IMR-90 (cell line): ENCODE measurements at regions not wholly inside any gene's neighbourhood (a gene's known extent, or its start where the extent isn't known, plus 50 kb on each side); places are given as distances from the start of the nearest gene placed in this dataset.

ENCODE experiments used
- ATAC-seq: fragments of 200-7000 bp; cut with Tn5 transposase; 2 replicates; pipeline ENCODE4 v1.9.1; 2020; ENCODE audit warnings: low read depth, mild to moderate bottlenecking, moderate library complexity
- BruUV-seq: library from RNA; stranded (reverse); fragments of 400-500 nt; replicated peaks from 2 replicates; lab custom pipeline; 2021; lab: Mats Ljungman, UMichigan
- CTCF ChIA-PET: fragments of 300-600 bp; formaldehyde crosslinking; extraction: SDS; loops from one replicate; lab custom pipeline; 2021; ENCODE audit warnings: antibody characterized with exemption; lab: Yijun Ruan, JAX
- POLR2A ChIA-PET: fragments of 300-600 bp; sonication (Branson Sonifier 250); formaldehyde crosslinking; loops from one replicate; lab custom pipeline; 2022; ENCODE audit warnings: antibody characterized with exemption; ENCODE audit not compliant: unreplicated experiment; lab: Charles Lee
- DNase-seq: peaks from one replicate; pipeline ENCODE4 v3.0.0; 2013
- H2AFZ ChIP-seq: replicated peaks from 2 replicates; pipeline ENCODE3; 2013; ENCODE audit warnings: low read length, mild to moderate bottlenecking; ENCODE audit not compliant: poor library complexity
- H2AK5ac ChIP-seq: 2 replicates; pipeline ENCODE4 v1.6.1; 2013; ENCODE audit warnings: low read depth, low read length, inconsistent platforms
- H2AK9ac ChIP-seq: replicated peaks from 2 replicates; pipeline ENCODE3; 2013; ENCODE audit warnings: mild to moderate bottlenecking, low read depth, low read length, moderate library complexity; ENCODE audit not compliant: poor library complexity
- H2BK120ac ChIP-seq: 2 replicates; pipeline ENCODE4 v1.6.1; 2013; ENCODE audit warnings: low read depth, low read length, inconsistent platforms
- H2BK15ac ChIP-seq: 3 replicates; pipeline ENCODE4 v1.6.1; 2013; ENCODE audit warnings: low read depth, low read length, inconsistent platforms
- H2BK20ac ChIP-seq: 2 replicates; pipeline ENCODE4 v1.6.1; 2013; ENCODE audit warnings: low read depth, mild to moderate bottlenecking, inconsistent platforms, low read length, moderate library complexity
- H2BK5ac ChIP-seq: 2 replicates; pipeline ENCODE4 v1.6.1; 2013; ENCODE audit warnings: mild to moderate bottlenecking, low read depth, low read length, inconsistent platforms; ENCODE audit not compliant: poor library complexity, severe bottlenecking
- H3K14ac ChIP-seq: replicated peaks from 2 replicates; pipeline ENCODE4 v1.6.1; 2013; ENCODE audit warnings: low read depth, low read length, inconsistent platforms
- H3K18ac ChIP-seq: 2 replicates; pipeline ENCODE4 v1.6.1; 2013; ENCODE audit warnings: low read depth, low read length, control low read depth
- H3K23ac ChIP-seq: 2 replicates; pipeline ENCODE4 v1.6.1; 2013; ENCODE audit warnings: low read depth, low read length, inconsistent platforms
- H3K27ac ChIP-seq: 2 replicates; pipeline ENCODE4 v1.5.1; 2013; ENCODE audit warnings: mild to moderate bottlenecking, control low read depth, low read length; ENCODE audit not compliant: insufficient read depth
- H3K27me3 ChIP-seq: 2 replicates; pipeline ENCODE4 v1.6.1; 2013; ENCODE audit warnings: low read length; ENCODE audit not compliant: control insufficient read depth, insufficient read depth
- H3K36me3 ChIP-seq: 2 replicates; pipeline ENCODE4 v1.6.1; 2013; ENCODE audit warnings: low read length, mixed read lengths; ENCODE audit not compliant: control insufficient read depth, insufficient read depth
- H3K4ac ChIP-seq: 2 replicates; pipeline ENCODE4 v1.6.1; 2013; ENCODE audit warnings: low read depth, low read length, inconsistent platforms
- H3K4me1 ChIP-seq: 2 replicates; pipeline ENCODE4 v1.6.1; 2013; ENCODE audit warnings: low read length, mixed read lengths; ENCODE audit not compliant: control insufficient read depth, insufficient read depth
- H3K4me2 ChIP-seq: 2 replicates; pipeline ENCODE4 v1.6.1; 2013; ENCODE audit warnings: low read depth, mild to moderate bottlenecking, control low read depth, low read length, moderate library complexity
- H3K4me3 ChIP-seq: 2 replicates; pipeline ENCODE4 v1.5.1; 2013; ENCODE audit warnings: low read depth, mild to moderate bottlenecking, control low read depth, low read length, moderate library complexity; ENCODE audit not compliant: insufficient read depth
- H3K56ac ChIP-seq: 2 replicates; pipeline ENCODE4 v1.6.1; 2013; ENCODE audit warnings: low read length, inconsistent platforms; ENCODE audit not compliant: insufficient read depth; ENCODE audit errors: extremely low read depth
- H3K79me1 ChIP-seq, 2 experiments: 2 replicates each; pipeline ENCODE4 v1.6.1; 2013; ENCODE audit warnings: low read length in 2 of 2, inconsistent platforms in 1 of 2, low read depth in 1 of 2
- H3K9ac ChIP-seq: 2 replicates; pipeline ENCODE4 v1.6.1; 2013; ENCODE audit warnings: low read depth, low read length, control low read depth
- H3K9me1 ChIP-seq: 2 replicates; pipeline ENCODE4 v1.6.1; 2013; ENCODE audit warnings: low read length, inconsistent platforms; ENCODE audit not compliant: insufficient read depth
- H3K9me3 ChIP-seq: 2 replicates; pipeline ENCODE4 v1.6.1; 2013; ENCODE audit warnings: low read length; ENCODE audit not compliant: control insufficient read depth, insufficient read depth
- H4K20me1 ChIP-seq: 2 replicates; pipeline ENCODE4 v1.6.1; 2013; ENCODE audit warnings: low read length, inconsistent platforms; ENCODE audit not compliant: insufficient read depth
- H4K5ac ChIP-seq: 2 replicates; pipeline ENCODE4 v1.6.1; 2013; ENCODE audit warnings: mild to moderate bottlenecking, low read depth, low read length, control low read depth
- H4K8ac ChIP-seq, 2 experiments: 2 replicates each; pipeline ENCODE4 v1.6.1; 2013; ENCODE audit warnings: low read depth in 2 of 2, low read length in 2 of 2, control low read depth in 1 of 2, inconsistent platforms in 1 of 2
- H4K91ac ChIP-seq: 2 replicates; pipeline ENCODE4 v1.6.1; 2013; ENCODE audit warnings: low read depth, low read length, inconsistent platforms; ENCODE audit not compliant: insufficient read depth
- BHLHE40 ChIP-seq: fragments of 150-350 bp; IDR thresholded peaks from 2 replicates; pipeline ENCODE4 v1.6.1; 2016; ENCODE audit warnings: mild to moderate bottlenecking, low read depth, low read length
- CEBPB ChIP-seq: IDR thresholded peaks from 2 replicates; pipeline ENCODE4 v1.6.1; 2012; ENCODE audit warnings: low read depth, low read length, improper control_type of control experiment
- CHD1 ChIP-seq: IDR thresholded peaks from 2 replicates; pipeline ENCODE4 v1.6.1; 2012; ENCODE audit warnings: low read depth, low read length, improper control_type of control experiment
- FOS ChIP-seq: fragments of 150-350 bp; IDR thresholded peaks from 2 replicates; pipeline ENCODE4 v1.6.1; 2016; ENCODE audit warnings: low read depth, low read length
- MAFK ChIP-seq: IDR thresholded peaks from 2 replicates; pipeline ENCODE4 v1.6.1; 2012; ENCODE audit warnings: low read depth, low read length, improper control_type of control experiment
- MAZ ChIP-seq: IDR thresholded peaks from 2 replicates; pipeline ENCODE4 v1.6.1; 2012; ENCODE audit warnings: low read depth, mild to moderate bottlenecking, low read length, improper control_type of control experiment, moderate library complexity, borderline replicate concordance
- MXI1 ChIP-seq: IDR thresholded peaks from 2 replicates; pipeline ENCODE4 v1.6.1; 2012; ENCODE audit warnings: low read depth, mild to moderate bottlenecking, low read length, moderate library complexity, borderline replicate concordance
- NFE2L2 ChIP-seq: fragments of 150-350 bp; IDR thresholded peaks from 2 replicates; pipeline ENCODE4 v1.6.1; 2016; ENCODE audit warnings: low read depth, mild to moderate bottlenecking, low read length
- POLR2A ChIP-seq: IDR thresholded peaks from 2 replicates; pipeline ENCODE4 v1.6.1; 2012; ENCODE audit warnings: mild to moderate bottlenecking, low read depth, low read length
- RAD21 ChIP-seq: IDR thresholded peaks from 2 replicates; pipeline ENCODE4 v1.6.1; 2012; ENCODE audit warnings: low read length, improper control_type of control experiment
- RFX5 ChIP-seq: IDR thresholded peaks from 2 replicates; pipeline ENCODE4 v1.8.0; 2012; ENCODE audit warnings: low read depth, mild to moderate bottlenecking, low read length, moderate library complexity
- SMC3 ChIP-seq: fragments of 150-350 bp; IDR thresholded peaks from 2 replicates; pipeline ENCODE4 v1.6.1; 2016; ENCODE audit warnings: low read depth, mild to moderate bottlenecking, antibody characterized with exemption, low read length, moderate library complexity
- WGBS, 2 experiments: methylation state at CpG; one replicate each; pipeline versions ENCODE4 v1.1.5 to v1.1.7; 2013; ENCODE audit warnings: missing lambda C conversion rate in 2 of 2; ENCODE audit not compliant: insufficient read length in 1 of 2; ENCODE audit errors: extremely low coverage in 2 of 2; 5-methylcytosine and 5-hydroxymethylcytosine counted together
- dilution Hi-C: fragments of 300-500 bp; cut with HindIII; formaldehyde crosslinking; loops from one replicate; pipeline ENCODE4 v1.14.3; 2018; ENCODE audit warnings: low sequenced_read_pairs; ENCODE audit not compliant: unreplicated experiment
- in situ Hi-C: fragments of 300-500 bp; cut with MboI; formaldehyde crosslinking; loops from 3 replicates; pipeline ENCODE4 v1.14.3; 2019; ENCODE audit warnings: low sequenced_read_pairs, inconsistent platforms, mixed read lengths
- intact Hi-C: fragments of 100-400 bp; cut with micrococcal nuclease; formaldehyde crosslinking; loops from 2 replicates; pipeline ENCODE4 v1.10.0; 2022
- TF ChIP-seq, protein P1 (sequence below): fragments of 150-350 bp; IDR thresholded peaks from 2 replicates; pipeline ENCODE4 v1.6.1; 2017; ENCODE audit warnings: mild to moderate bottlenecking, antibody characterized with exemption, low read length, low read depth
- TF ChIP-seq, protein P2 (sequence below): fragments of 150-350 bp; IDR thresholded peaks from 2 replicates; pipeline ENCODE4 v1.6.1; 2016; ENCODE audit warnings: low read depth, mild to moderate bottlenecking, low read length, moderate library complexity, borderline replicate concordance
- TF ChIP-seq, protein P3 (sequence below): conservative IDR thresholded peaks from 2 replicates; pipeline ENCODE4 v1.5.1; 2012; ENCODE audit warnings: mild to moderate bottlenecking, low read depth, low read length, improper control_type of control experiment

DNA sequence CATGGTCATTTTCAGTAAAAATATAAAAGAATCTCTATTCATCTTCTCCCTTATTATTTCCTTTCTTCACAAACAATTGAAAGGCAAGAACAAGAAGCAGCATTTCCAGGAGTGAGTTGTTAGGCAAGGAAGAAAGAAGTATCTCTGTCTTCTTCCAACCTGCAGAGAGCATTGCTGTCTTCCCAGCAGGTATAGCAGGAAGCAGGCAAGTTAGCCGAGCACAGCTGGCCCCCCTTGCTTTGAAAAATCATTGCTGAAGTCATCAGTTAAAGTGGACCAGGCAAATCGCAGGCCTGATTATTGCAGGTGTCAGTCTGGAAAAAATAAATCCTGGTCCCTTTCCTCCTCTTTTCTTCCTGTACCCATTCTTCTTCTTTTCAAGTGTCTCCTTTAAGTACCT is 353.1 kb upstream of the BRINP1 start:
- Histone ChIP-seq H3K56ac (no peak overlapping the region), H3K18ac (no peak overlapping the region), H3K4me3 (no peak overlapping the region), H3K9me3 (peaks cover 6% of the 10 kb centered on the region), H3K14ac (no peak overlapping the region), H2AK9ac (no peak overlapping the region), H4K8ac (no peak overlapping the region), H3K79me1 (no peaks in the 10 kb centered on the region), H3K27me3 (no peaks in the 10 kb centered on the region), H3K27ac (no peak overlapping the region), H2AFZ (no peak overlapping the region), H3K4ac (no peak overlapping the region), H4K5ac (no peak overlapping the region), H2BK15ac (no peak overlapping the region), H4K91ac (no peak overlapping the region), H2BK20ac (no peak overlapping the region), H3K9ac (no peak overlapping the region), H4K20me1 (no peaks in the 10 kb centered on the region), H3K9me1 (no peaks in the 10 kb centered on the region), H2AK5ac (no peak overlapping the region), H3K36me3 (no peaks in the 10 kb centered on the region), H3K4me2 (no peak overlapping the region), H2BK5ac (no peak overlapping the region), H3K23ac (no peak overlapping the region), H3K4me1 (no peaks in the 10 kb centered on the region), H2BK120ac (no peak overlapping the region)
- dilution Hi-C loops: no loop called here
- WGBS, 2 experiments: no CpG with 5 or more reads among the region's 2 CpGs
- no TSS peak for BruUV-seq
- no peak for DNase-seq
- TF ChIP-seq BHLHE40 (no peak), MAFK (no peak), POLR2A (no peak), CHD1 (no peak), MXI1 (no peak), RAD21 (no peak), CEBPB (no peak), SMC3 (no peak), FOS (no peak), NFE2L2 (no peak), RFX5 (no peak), MAZ (no peak)
- TF ChIP-seq, protein P1, sequence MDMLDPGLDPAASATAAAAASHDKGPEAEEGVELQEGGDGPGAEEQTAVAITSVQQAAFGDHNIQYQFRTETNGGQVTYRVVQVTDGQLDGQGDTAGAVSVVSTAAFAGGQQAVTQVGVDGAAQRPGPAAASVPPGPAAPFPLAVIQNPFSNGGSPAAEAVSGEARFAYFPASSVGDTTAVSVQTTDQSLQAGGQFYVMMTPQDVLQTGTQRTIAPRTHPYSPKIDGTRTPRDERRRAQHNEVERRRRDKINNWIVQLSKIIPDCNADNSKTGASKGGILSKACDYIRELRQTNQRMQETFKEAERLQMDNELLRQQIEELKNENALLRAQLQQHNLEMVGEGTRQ: no peak
- TF ChIP-seq, protein P2, sequence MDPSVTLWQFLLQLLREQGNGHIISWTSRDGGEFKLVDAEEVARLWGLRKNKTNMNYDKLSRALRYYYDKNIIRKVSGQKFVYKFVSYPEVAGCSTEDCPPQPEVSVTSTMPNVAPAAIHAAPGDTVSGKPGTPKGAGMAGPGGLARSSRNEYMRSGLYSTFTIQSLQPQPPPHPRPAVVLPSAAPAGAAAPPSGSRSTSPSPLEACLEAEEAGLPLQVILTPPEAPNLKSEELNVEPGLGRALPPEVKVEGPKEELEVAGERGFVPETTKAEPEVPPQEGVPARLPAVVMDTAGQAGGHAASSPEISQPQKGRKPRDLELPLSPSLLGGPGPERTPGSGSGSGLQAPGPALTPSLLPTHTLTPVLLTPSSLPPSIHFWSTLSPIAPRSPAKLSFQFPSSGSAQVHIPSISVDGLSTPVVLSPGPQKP: no peak
- TF ChIP-seq, protein P3, sequence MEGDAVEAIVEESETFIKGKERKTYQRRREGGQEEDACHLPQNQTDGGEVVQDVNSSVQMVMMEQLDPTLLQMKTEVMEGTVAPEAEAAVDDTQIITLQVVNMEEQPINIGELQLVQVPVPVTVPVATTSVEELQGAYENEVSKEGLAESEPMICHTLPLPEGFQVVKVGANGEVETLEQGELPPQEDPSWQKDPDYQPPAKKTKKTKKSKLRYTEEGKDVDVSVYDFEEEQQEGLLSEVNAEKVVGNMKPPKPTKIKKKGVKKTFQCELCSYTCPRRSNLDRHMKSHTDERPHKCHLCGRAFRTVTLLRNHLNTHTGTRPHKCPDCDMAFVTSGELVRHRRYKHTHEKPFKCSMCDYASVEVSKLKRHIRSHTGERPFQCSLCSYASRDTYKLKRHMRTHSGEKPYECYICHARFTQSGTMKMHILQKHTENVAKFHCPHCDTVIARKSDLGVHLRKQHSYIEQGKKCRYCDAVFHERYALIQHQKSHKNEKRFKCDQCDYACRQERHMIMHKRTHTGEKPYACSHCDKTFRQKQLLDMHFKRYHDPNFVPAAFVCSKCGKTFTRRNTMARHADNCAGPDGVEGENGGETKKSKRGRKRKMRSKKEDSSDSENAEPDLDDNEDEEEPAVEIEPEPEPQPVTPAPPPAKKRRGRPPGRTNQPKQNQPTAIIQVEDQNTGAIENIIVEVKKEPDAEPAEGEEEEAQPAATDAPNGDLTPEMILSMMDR: no peak
- ChIA-PET CTCF (no interaction called here), POLR2A (no interaction called here)
- in situ Hi-C loops: no loop called here
- intact Hi-C loops: no loop called here
- no peak for ATAC-seq
